HCT116 (cell line): ENCODE measurements at regions not wholly inside any gene's neighbourhood (a gene's known extent, or its start where the extent isn't known, plus 50 kb on each side); places are given as distances from the start of the nearest gene placed in this dataset.

Experiments
- ATAC-seq: fragments of 200-7000 bp; cut with Tn5 transposase; 2 replicates; pipeline ENCODE4 v1.9.1; 2020; ENCODE audit warnings: mild to moderate bottlenecking, moderate library complexity
- BruUV-seq: library from RNA; stranded (reverse); fragments of 400-500 nt; replicated peaks from 2 replicates; lab custom pipeline; 2021; lab: Mats Ljungman, UMichigan
- CTCF ChIA-PET: fragments of 300-600 bp; sonication (Branson Sonifier 250); formaldehyde crosslinking; loops from one replicate; lab custom pipeline; 2021; ENCODE audit warnings: antibody characterized with exemption; lab: Charles Lee
- POLR2A ChIA-PET: fragments of 300-600, 350-600 bp; sonication (Branson Sonifier 250); formaldehyde crosslinking; loops from one replicate; lab custom pipeline; 2021; ENCODE audit warnings: antibody characterized with exemption; lab: Charles Lee
- RAD21 ChIA-PET, 2 experiments: fragments of 300-600 bp; sonication (Branson Sonifier 250); formaldehyde crosslinking; loops; one replicate each; lab custom pipeline; 2023; ENCODE audit warnings: low total read pairs in 2 of 2; ENCODE audit not compliant: uncharacterized antibody in 2 of 2, unreplicated experiment in 2 of 2, low non-redundant PET in 1 of 2; lab: Charles Lee
- DNase-seq: peaks from one replicate; pipeline ENCODE4 v3.0.0-alpha.2; 2010; ENCODE audit warnings: low read depth, low spot score
- H2AFZ ChIP-seq: fragments of 200-600 bp; shearing (Covaris generic), sonication (generic); 2 replicates; pipeline ENCODE4 v1.6.1; 2017; ENCODE audit warnings: low read depth, mixed run types, mixed read lengths, antibody characterized with exemption, low read length; ENCODE audit not compliant: poor library complexity, severe bottlenecking
- H3K27ac ChIP-seq: 2 replicates; pipeline ENCODE4 v1.5.1; 2012; ENCODE audit warnings: low read depth, low read length
- H3K27me3 ChIP-seq: fragments of 200-600 bp; sonication (generic); 2 replicates; pipeline ENCODE4 v1.6.1; 2016; ENCODE audit warnings: mixed run types, low read length, mixed read lengths; ENCODE audit not compliant: insufficient read depth
- H3K36me3 ChIP-seq, 2 experiments: fragments of 200-500 bp in 1 of 2; fragments of 200-600 bp in 1 of 2; sonication (Bioruptor generic) in 1 of 2; sonication (generic) in 1 of 2; 2 replicates each; pipeline versions ENCODE4 v1.5.1 to v1.6.1; 2014 to 2016; ENCODE audit warnings: low read length in 2 of 2, inconsistent platforms in 1 of 2, mixed read lengths in 1 of 2, mixed run types in 1 of 2; ENCODE audit not compliant: insufficient read depth in 2 of 2, control insufficient read depth in 1 of 2
- H3K4me1 ChIP-seq, 2 experiments: fragments of 200-600 bp in 1 of 2; sonication (generic) in 1 of 2; 2 replicates each; pipeline versions ENCODE4 v1.5.1 to v1.6.1; 2012 to 2017; ENCODE audit warnings: low read length in 2 of 2, inconsistent platforms in 1 of 2, mild to moderate bottlenecking in 1 of 2, mixed read lengths in 1 of 2, mixed run types in 1 of 2, moderate library complexity in 1 of 2; ENCODE audit not compliant: insufficient read depth in 2 of 2, control insufficient read depth in 1 of 2
- H3K4me2 ChIP-seq: fragments of 200-600 bp; sonication (generic); 2 replicates; pipeline ENCODE4 v1.6.1; 2017; ENCODE audit warnings: mixed run types, low read length, mixed read lengths
- H3K4me3 ChIP-seq, 2 experiments: fragments of 200-600 bp in 1 of 2; sonication (generic) in 1 of 2; replicated peaks in 1 of 2; 2 replicates each; pipeline ENCODE4 v1.5.1; 2011 to 2016; ENCODE audit warnings: low read length in 2 of 2, control low read depth in 1 of 2, low read depth in 1 of 2, mild to moderate bottlenecking in 1 of 2, mixed read lengths in 1 of 2, mixed run types in 1 of 2
- H3K79me2 ChIP-seq: fragments of 200-600 bp; sonication (generic); 2 replicates; pipeline ENCODE4 v1.6.1; 2017; ENCODE audit warnings: mild to moderate bottlenecking, mixed run types, low read length, moderate library complexity, mixed read lengths; ENCODE audit not compliant: insufficient read depth
- H3K9ac ChIP-seq: fragments of 200-600 bp; sonication (generic); 2 replicates; pipeline ENCODE4 v1.6.1; 2016; ENCODE audit warnings: low read length, mixed read lengths
- H3K9me2 ChIP-seq: fragments of 200-600 bp; sonication (generic), shearing (Covaris generic); 2 replicates; pipeline ENCODE4 v1.6.1; 2017; ENCODE audit warnings: mixed run types, mild to moderate bottlenecking, moderate library complexity; ENCODE audit not compliant: insufficient read depth
- H3K9me3 ChIP-seq, 2 experiments: fragments of 200-500 bp in 1 of 2; fragments of 200-600 bp in 1 of 2; sonication (Bioruptor generic) in 1 of 2; sonication (generic) in 1 of 2; 2 replicates each; pipeline ENCODE4 v1.6.1; 2014 to 2017; ENCODE audit warnings: low read length in 2 of 2, mixed read lengths in 2 of 2, inconsistent platforms in 1 of 2, low read depth in 1 of 2, mild to moderate bottlenecking in 1 of 2, mixed run types in 1 of 2, moderate library complexity in 1 of 2; ENCODE audit not compliant: control insufficient read depth in 1 of 2, insufficient read depth in 1 of 2
- H4K20me1 ChIP-seq: fragments of 200-600 bp; sonication (generic), shearing (Covaris generic); 2 replicates; pipeline ENCODE4 v1.6.1; 2017; ENCODE audit warnings: mixed run types, mild to moderate bottlenecking, moderate library complexity; ENCODE audit not compliant: insufficient read depth
- CEBPB ChIP-seq: IDR thresholded peaks from 2 replicates; pipeline ENCODE4 v1.6.1; 2012; ENCODE audit warnings: low read depth
- EGR1 ChIP-seq: IDR thresholded peaks from 2 replicates; pipeline ENCODE4 v1.6.1; 2012; ENCODE audit warnings: low read depth
- EZH2 ChIP-seq: fragments of 200-600 bp; sonication (generic); IDR thresholded peaks from 2 replicates; pipeline ENCODE4 v1.6.1; 2017; ENCODE audit warnings: antibody characterized with exemption, mixed run types
- POLR2A ChIP-seq: IDR thresholded peaks from 2 replicates; pipeline ENCODE4 v1.7.0; 2011; ENCODE audit warnings: borderline replicate concordance; ENCODE audit not compliant: insufficient read depth, insufficient read length; ENCODE audit errors: extremely low read depth
- SIN3A ChIP-seq: IDR thresholded peaks from 2 replicates; pipeline ENCODE4 v1.6.1; 2012; ENCODE audit warnings: low read depth
- TCF7L2 ChIP-seq: IDR thresholded peaks from 2 replicates; pipeline ENCODE4 v1.7.0; 2011; ENCODE audit warnings: borderline replicate concordance, inconsistent platforms; ENCODE audit not compliant: insufficient read depth, insufficient read length; ENCODE audit errors: extremely low read depth
- intact Hi-C: fragments of 100-400 bp; cut with micrococcal nuclease; formaldehyde crosslinking; loops from 2 replicates; pipeline ENCODE4 v1.10.0; 2022
- TF ChIP-seq, protein P1 (sequence below): IDR thresholded peaks from 2 replicates; pipeline ENCODE4 v1.6.1; 2012
- TF ChIP-seq, protein P2 (sequence below): IDR thresholded peaks from 2 replicates; pipeline ENCODE4 v1.6.1; 2012; ENCODE audit warnings: low read depth
- TF ChIP-seq, protein P3 (sequence below), 3 experiments: fragments of 200-600 bp in 1 of 3; sonication (generic) in 1 of 3; IDR thresholded peaks in 2 of 3; conservative IDR thresholded peaks in 1 of 3; 2 replicates each; pipeline ENCODE4 v1.5.1; 2012 to 2017; ENCODE audit warnings: low read depth in 2 of 3, low read length in 2 of 3, antibody characterized with exemption in 1 of 3, borderline replicate concordance in 1 of 3, control low read depth in 1 of 3, mild to moderate bottlenecking in 1 of 3, mixed read lengths in 1 of 3, mixed run types in 1 of 3, moderate library complexity in 1 of 3; ENCODE audit not compliant: insufficient read depth in 1 of 3

DNA sequence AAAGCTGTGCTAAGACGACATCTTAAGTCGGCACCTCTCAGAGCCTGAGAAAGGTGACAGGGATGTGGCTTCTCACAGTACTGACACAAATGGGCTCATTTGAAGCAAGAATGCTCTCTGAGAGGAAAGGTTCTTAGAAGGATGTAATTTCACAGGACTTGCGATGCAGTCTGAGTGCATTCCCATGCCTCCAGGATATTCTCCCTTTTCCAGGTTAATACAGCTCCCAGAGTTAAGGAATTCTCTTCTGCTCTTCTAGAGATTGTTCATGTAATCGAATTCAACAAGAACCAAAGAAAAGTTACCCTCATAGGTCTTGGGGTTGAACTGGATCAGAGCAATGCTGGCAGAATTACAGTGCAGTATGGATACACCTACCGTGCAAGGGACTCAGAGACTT is 131.0 kb downstream of the GALR1 start:
- no peaks in the 10 kb centered on the region for H3K9me2 ChIP-seq
- ATAC-seq (no peak), DNase-seq (no peak)
- no peaks in the 10 kb centered on the region for H3K36me3 ChIP-seq
- no peaks in the 10 kb centered on the region for H3K27me3 ChIP-seq
- no peaks in the 10 kb centered on the region for H4K20me1 ChIP-seq
- no peak overlapping the region for H2AFZ ChIP-seq
- H3K79me2 ChIP-seq, result no peaks in the 10 kb centered on the region
- H3K4me2 ChIP-seq, result no peak overlapping the region
- RAD21 ChIA-PET, result no interaction called here
- no peak overlapping the region for H3K9ac ChIP-seq
- no peak overlapping the region for H3K4me3 ChIP-seq
- H3K9me3 ChIP-seq, result no peaks in the 10 kb centered on the region
- no peak overlapping the region for H3K27ac ChIP-seq
- H3K4me1 ChIP-seq, result no peaks in the 10 kb centered on the region
- TF ChIP-seq EZH2 (no peak), SIN3A (no peak)
- intact Hi-C loops, result no loop called here
- BruUV-seq, result no TSS peak
- POLR2A ChIA-PET, result no interaction called here
- CTCF ChIA-PET, result no interaction called here

DNA sequence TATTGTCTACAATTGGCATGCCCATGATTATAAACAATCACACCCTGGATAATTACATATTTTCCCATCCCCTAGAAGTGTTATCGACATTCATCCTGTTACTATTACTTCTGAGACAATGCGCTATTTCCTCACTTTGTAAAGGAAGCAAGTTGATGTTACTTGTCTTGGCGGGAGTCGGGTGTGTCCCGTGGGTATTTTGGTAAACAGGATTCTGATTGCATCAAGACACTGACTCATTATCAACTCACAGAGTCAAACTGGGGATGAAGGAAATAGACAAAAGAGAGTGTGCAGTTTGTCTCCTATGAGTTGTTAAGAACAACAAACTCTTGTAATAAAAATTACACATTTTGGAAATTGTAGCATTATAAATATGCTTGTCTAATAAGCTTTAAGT is 142.7 kb downstream of the GALR1 start:
- Histone ChIP-seq H3K9me3 (no peaks in the 10 kb centered on the region), H3K27ac (no peak overlapping the region), H3K4me2 (no peak overlapping the region), H3K79me2 (no peaks in the 10 kb centered on the region), H3K27me3 (no peaks in the 10 kb centered on the region), H3K4me1 (no peaks in the 10 kb centered on the region), H4K20me1 (no peaks in the 10 kb centered on the region), H3K9ac (no peak overlapping the region), H2AFZ (no peak overlapping the region), H3K36me3 (no peaks in the 10 kb centered on the region), H3K9me2 (no peaks in the 10 kb centered on the region), H3K4me3 (no peak overlapping the region)
- no TSS peak for BruUV-seq
- intact Hi-C loops, result no loop called here
- ATAC-seq, result no peak
- CTCF ChIA-PET, result no interaction called here
- POLR2A ChIA-PET, result no interaction called here
- RAD21 ChIA-PET, result no interaction called here
- TF ChIP-seq CEBPB, result no peak
- TF ChIP-seq TCF7L2, result no peak
- no peak for TF ChIP-seq POLR2A
- TF ChIP-seq, protein P1, sequence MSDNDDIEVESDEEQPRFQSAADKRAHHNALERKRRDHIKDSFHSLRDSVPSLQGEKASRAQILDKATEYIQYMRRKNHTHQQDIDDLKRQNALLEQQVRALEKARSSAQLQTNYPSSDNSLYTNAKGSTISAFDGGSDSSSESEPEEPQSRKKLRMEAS, result no peak
- TF ChIP-seq, protein P2, sequence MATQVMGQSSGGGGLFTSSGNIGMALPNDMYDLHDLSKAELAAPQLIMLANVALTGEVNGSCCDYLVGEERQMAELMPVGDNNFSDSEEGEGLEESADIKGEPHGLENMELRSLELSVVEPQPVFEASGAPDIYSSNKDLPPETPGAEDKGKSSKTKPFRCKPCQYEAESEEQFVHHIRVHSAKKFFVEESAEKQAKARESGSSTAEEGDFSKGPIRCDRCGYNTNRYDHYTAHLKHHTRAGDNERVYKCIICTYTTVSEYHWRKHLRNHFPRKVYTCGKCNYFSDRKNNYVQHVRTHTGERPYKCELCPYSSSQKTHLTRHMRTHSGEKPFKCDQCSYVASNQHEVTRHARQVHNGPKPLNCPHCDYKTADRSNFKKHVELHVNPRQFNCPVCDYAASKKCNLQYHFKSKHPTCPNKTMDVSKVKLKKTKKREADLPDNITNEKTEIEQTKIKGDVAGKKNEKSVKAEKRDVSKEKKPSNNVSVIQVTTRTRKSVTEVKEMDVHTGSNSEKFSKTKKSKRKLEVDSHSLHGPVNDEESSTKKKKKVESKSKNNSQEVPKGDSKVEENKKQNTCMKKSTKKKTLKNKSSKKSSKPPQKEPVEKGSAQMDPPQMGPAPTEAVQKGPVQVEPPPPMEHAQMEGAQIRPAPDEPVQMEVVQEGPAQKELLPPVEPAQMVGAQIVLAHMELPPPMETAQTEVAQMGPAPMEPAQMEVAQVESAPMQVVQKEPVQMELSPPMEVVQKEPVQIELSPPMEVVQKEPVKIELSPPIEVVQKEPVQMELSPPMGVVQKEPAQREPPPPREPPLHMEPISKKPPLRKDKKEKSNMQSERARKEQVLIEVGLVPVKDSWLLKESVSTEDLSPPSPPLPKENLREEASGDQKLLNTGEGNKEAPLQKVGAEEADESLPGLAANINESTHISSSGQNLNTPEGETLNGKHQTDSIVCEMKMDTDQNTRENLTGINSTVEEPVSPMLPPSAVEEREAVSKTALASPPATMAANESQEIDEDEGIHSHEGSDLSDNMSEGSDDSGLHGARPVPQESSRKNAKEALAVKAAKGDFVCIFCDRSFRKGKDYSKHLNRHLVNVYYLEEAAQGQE, result no peak
- TF ChIP-seq, protein P3, sequence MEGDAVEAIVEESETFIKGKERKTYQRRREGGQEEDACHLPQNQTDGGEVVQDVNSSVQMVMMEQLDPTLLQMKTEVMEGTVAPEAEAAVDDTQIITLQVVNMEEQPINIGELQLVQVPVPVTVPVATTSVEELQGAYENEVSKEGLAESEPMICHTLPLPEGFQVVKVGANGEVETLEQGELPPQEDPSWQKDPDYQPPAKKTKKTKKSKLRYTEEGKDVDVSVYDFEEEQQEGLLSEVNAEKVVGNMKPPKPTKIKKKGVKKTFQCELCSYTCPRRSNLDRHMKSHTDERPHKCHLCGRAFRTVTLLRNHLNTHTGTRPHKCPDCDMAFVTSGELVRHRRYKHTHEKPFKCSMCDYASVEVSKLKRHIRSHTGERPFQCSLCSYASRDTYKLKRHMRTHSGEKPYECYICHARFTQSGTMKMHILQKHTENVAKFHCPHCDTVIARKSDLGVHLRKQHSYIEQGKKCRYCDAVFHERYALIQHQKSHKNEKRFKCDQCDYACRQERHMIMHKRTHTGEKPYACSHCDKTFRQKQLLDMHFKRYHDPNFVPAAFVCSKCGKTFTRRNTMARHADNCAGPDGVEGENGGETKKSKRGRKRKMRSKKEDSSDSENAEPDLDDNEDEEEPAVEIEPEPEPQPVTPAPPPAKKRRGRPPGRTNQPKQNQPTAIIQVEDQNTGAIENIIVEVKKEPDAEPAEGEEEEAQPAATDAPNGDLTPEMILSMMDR (IDR thresholded peaks at IDR 0.05 in 2 of 3, conservative IDR thresholded peaks at IDR 0.05 in 1 of 3; ENCODE audit: borderline replicate concordance in 1 of 3, insufficient read depth in 1 of 3, low read depth in 2 of 3, low read length in 2 of 3), result no peak
- no peak for TF ChIP-seq SIN3A
- no peak for TF ChIP-seq EGR1
- no peak for DNase-seq
